Vagina (tissue), 2 donors: ENCODE measurements at regions not wholly inside any gene's neighbourhood (a gene's known extent, or its start where the extent isn't known, plus 50 kb on each side); places are given as distances from the start of the nearest gene placed in this dataset.

Experiments used
- CTCF ChIP-seq, 3 experiments: fragments of 450-650 bp in 2 of 3; fragments of 200-600 bp in 1 of 3; sonication (generic) in 1 of 3; IDR thresholded peaks; one replicate each; pipeline ENCODE4 v1.5.1; 2017 to 2019; ENCODE audit warnings: antibody characterized with exemption in 3 of 3, mild to moderate bottlenecking in 2 of 3, moderate library complexity in 2 of 3
- POLR2A ChIP-seq, 2 donors: fragments of 450-650 bp; IDR thresholded peaks; one replicate each; pipeline ENCODE4 v1.6.1; 2017; ENCODE audit warnings: antibody characterized with exemption in 2 of 2, mild to moderate bottlenecking in 2 of 2, moderate library complexity in 2 of 2
- POLR2AphosphoS5 ChIP-seq, 2 donors: sonication (generic); formaldehyde crosslinking; IDR thresholded peaks; one replicate each; pipeline ENCODE4 v1.9.0; 2017; ENCODE audit warnings: antibody characterized with exemption in 2 of 2, mild to moderate bottlenecking in 2 of 2, low read depth in 1 of 2; ENCODE audit not compliant: insufficient read depth in 1 of 2

GRCh38 chr2:133879703-133880102 is 311.4 kb upstream of the NCKAP5 start:
- TF ChIP-seq CTCF (IDR thresholded peaks at IDR 0.05) (no peak), POLR2AphosphoS5 (IDR thresholded peaks at IDR 0.05; ENCODE audit: insufficient read depth in 1 of 2, low read depth in 1 of 2) (no peak), POLR2A (IDR thresholded peaks at IDR 0.05) (no peak)
